ENCODE measurements at regions not wholly inside any gene's neighbourhood (a gene's known extent, or its start where the extent isn't known, plus 50 kb on each side); places are given as distances from the start of the nearest gene placed in this dataset.
"Not testable (repeated sequence)": the region's sequence is repeated elsewhere in the genome, so short reads cannot be mapped to it uniquely, and the experiment has no call there.

DNA sequence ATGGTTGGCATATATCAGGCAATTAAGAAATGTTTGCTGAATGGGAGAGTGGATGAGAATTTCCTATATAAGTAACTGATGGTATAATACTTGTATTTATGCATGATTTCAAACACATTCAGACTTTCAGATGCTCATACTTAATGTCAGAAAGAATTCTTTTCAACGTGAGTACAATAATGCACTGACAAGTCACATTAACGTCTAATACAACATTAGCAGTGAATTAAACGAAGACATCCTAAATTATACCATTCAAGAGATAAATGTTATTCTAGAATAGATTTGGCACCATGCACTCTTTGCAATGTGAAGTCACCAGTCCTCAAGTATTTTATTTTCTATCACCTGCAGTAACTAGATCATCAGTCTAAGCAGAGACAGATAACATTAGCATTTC is 712.9 kb downstream of the TLE1 start:
- Histone ChIP-seq H4K20me1 (ENCODE audit: insufficient read depth, low read length) (no peaks in the 10 kb centered on the region), H3K4me1 (ENCODE audit: low read length) (no peaks in the 10 kb centered on the region), H3K9me3 (replicated peaks; ENCODE audit: insufficient read depth, low read length) (no peaks in the 10 kb centered on the region; the same call in 1 of the 2 replicates), H3K4me3 (ENCODE audit: low read length) (no peak overlapping the region), H3K79me2 (ENCODE audit: low read length) (no peaks in the 10 kb centered on the region), H3K9me2 (replicated peaks; ENCODE audit: insufficient read depth, low read length) (no peaks in the 10 kb centered on the region), H3K9ac (ENCODE audit: low read length) (no peak overlapping the region), H3K27me3 (replicated peaks; ENCODE audit: insufficient read depth, low read length) (no peaks in the 10 kb centered on the region), H2AFZ (ENCODE audit: low read length) (no peak overlapping the region), H3K36me3 (replicated peaks; ENCODE audit: insufficient read depth, low read length) (no peaks in the 10 kb centered on the region), H3K4me2 (ENCODE audit: low read depth, low read length) (no peak overlapping the region), H3K27ac (ENCODE audit: low read length) (no peak overlapping the region), H3F3A (ENCODE audit: insufficient read depth, low read length) (no peaks in the 10 kb centered on the region)
- TF ChIP-seq, protein P1, sequence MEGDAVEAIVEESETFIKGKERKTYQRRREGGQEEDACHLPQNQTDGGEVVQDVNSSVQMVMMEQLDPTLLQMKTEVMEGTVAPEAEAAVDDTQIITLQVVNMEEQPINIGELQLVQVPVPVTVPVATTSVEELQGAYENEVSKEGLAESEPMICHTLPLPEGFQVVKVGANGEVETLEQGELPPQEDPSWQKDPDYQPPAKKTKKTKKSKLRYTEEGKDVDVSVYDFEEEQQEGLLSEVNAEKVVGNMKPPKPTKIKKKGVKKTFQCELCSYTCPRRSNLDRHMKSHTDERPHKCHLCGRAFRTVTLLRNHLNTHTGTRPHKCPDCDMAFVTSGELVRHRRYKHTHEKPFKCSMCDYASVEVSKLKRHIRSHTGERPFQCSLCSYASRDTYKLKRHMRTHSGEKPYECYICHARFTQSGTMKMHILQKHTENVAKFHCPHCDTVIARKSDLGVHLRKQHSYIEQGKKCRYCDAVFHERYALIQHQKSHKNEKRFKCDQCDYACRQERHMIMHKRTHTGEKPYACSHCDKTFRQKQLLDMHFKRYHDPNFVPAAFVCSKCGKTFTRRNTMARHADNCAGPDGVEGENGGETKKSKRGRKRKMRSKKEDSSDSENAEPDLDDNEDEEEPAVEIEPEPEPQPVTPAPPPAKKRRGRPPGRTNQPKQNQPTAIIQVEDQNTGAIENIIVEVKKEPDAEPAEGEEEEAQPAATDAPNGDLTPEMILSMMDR (IDR thresholded peaks at IDR 0.05; ENCODE audit: low read length): no peak
- TF ChIP-seq EZH2 (optimal IDR thresholded peaks at IDR 0.05; ENCODE audit: low read depth, low read length) (no peak), EZH2phosphoT487 (IDR thresholded peaks at IDR 0.05; ENCODE audit: low read length) (no peak)
- DNase-seq: no peak

DNA sequence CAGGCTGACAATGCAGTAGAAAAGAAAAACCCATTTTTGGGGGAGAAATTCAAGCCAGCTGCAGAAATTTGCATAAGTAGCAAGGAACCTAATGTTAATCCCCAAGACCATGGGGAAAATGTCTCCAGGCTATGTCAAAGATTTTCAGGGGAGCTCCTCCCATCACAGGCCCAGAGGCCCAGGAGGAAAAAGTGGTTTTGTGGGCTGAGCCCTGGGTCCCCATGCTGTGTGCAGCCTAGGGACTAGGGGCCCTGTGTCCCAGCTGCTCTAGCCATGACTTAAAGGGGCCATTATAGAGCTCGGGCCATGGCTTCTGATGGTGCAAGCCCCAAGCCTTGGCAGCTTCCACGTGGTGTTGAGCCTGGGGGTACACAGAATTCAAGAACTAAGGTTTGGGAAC is 719.0 kb downstream of the TLE1 start:
- not testable (repeated sequence) for DNase-seq; H3K4me3 ChIP-seq (ENCODE audit: low read length); H3K9me2 ChIP-seq (replicated peaks; ENCODE audit: insufficient read depth, low read length); H4K20me1 ChIP-seq (ENCODE audit: insufficient read depth, low read length); H3K4me1 ChIP-seq (ENCODE audit: low read length); H2AFZ ChIP-seq (ENCODE audit: low read length); H3K36me3 ChIP-seq (replicated peaks; ENCODE audit: insufficient read depth, low read length); H3K9me3 ChIP-seq (replicated peaks; ENCODE audit: insufficient read depth, low read length); H3K9ac ChIP-seq (ENCODE audit: low read length); H3K27me3 ChIP-seq (replicated peaks; ENCODE audit: insufficient read depth, low read length); H3K27ac ChIP-seq (ENCODE audit: low read length); H3K4me2 ChIP-seq (ENCODE audit: low read depth, low read length); H3K79me2 ChIP-seq (ENCODE audit: low read length); H3F3A ChIP-seq (ENCODE audit: insufficient read depth, low read length)

DNA sequence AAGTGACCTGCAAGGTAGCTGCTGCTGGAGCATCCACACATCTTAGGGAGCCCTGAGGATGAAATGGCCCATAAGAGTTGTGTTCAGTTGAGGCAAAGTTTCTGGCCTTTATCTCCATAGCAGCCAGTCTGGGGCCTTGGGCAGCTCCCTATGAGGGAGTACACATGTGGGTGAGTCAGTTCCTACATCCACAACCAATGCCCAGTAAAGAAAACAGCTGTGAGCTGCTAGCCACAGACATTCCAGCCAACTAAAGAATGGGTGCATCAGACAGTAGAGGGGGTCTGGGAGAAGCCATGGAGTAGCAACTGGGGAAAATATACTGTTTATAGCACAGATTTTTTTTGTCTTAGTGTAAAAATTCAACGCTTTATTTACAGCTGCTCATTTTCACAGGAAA is 720.7 kb downstream of the TLE1 start:
- H3K9ac ChIP-seq (ENCODE audit: low read length): no peak overlapping the region
- no peaks in the 10 kb centered on the region for H3K27me3 ChIP-seq (replicated peaks; ENCODE audit: insufficient read depth, low read length)
- no peak overlapping the region for H2AFZ ChIP-seq (ENCODE audit: low read length)
- H3K4me3 ChIP-seq (ENCODE audit: low read length): no peak overlapping the region
- no peak overlapping the region for H3K27ac ChIP-seq (ENCODE audit: low read length)
- H3K79me2 ChIP-seq (ENCODE audit: low read length): no peaks in the 10 kb centered on the region
- no peaks in the 10 kb centered on the region for H4K20me1 ChIP-seq (ENCODE audit: insufficient read depth, low read length)
- no peaks in the 10 kb centered on the region for H3K9me3 ChIP-seq (replicated peaks; ENCODE audit: insufficient read depth, low read length)
- DNase-seq: no peak
- no peaks in the 10 kb centered on the region for H3K4me1 ChIP-seq (ENCODE audit: low read length)
- TF ChIP-seq, protein P1 (IDR thresholded peaks at IDR 0.05; ENCODE audit: low read length): no peak
- TF ChIP-seq EZH2phosphoT487 (IDR thresholded peaks at IDR 0.05; ENCODE audit: low read length): no peak
- H3K4me2 ChIP-seq (ENCODE audit: low read depth, low read length): no peak overlapping the region
- H3K9me2 ChIP-seq (replicated peaks; ENCODE audit: insufficient read depth, low read length): no peaks in the 10 kb centered on the region
- H3K36me3 ChIP-seq (replicated peaks; ENCODE audit: insufficient read depth, low read length): no peaks in the 10 kb centered on the region
- no peaks in the 10 kb centered on the region for H3F3A ChIP-seq (ENCODE audit: insufficient read depth, low read length)

GRCh38 chr9:80964914-80965313 is 724.4 kb downstream of the TLE1 start:
- no peak overlapping the region for H3K27ac ChIP-seq (ENCODE audit: low read length)
- no peaks in the 10 kb centered on the region for H3K4me1 ChIP-seq (ENCODE audit: low read length)
- H3K9me3 ChIP-seq (replicated peaks; ENCODE audit: insufficient read depth, low read length): no peaks in the 10 kb centered on the region
- H3K4me3 ChIP-seq (ENCODE audit: low read length): no peak overlapping the region
- H3F3A ChIP-seq (ENCODE audit: insufficient read depth, low read length): no peaks in the 10 kb centered on the region
- H3K36me3 ChIP-seq (replicated peaks; ENCODE audit: insufficient read depth, low read length): no peaks in the 10 kb centered on the region
- H3K9ac ChIP-seq (ENCODE audit: low read length): no peak overlapping the region
- no peak for DNase-seq
- no peaks in the 10 kb centered on the region for H4K20me1 ChIP-seq (ENCODE audit: insufficient read depth, low read length)
- H3K79me2 ChIP-seq (ENCODE audit: low read length): no peaks in the 10 kb centered on the region
- no peaks in the 10 kb centered on the region for H3K9me2 ChIP-seq (replicated peaks; ENCODE audit: insufficient read depth, low read length)
- H3K4me2 ChIP-seq (ENCODE audit: low read depth, low read length): no peak overlapping the region
- no peak overlapping the region for H2AFZ ChIP-seq (ENCODE audit: low read length)
- no peaks in the 10 kb centered on the region for H3K27me3 ChIP-seq (replicated peaks; ENCODE audit: insufficient read depth, low read length)
- TF ChIP-seq, protein P1 (IDR thresholded peaks at IDR 0.05; ENCODE audit: low read length): no peak
- TF ChIP-seq EZH2phosphoT487 (IDR thresholded peaks at IDR 0.05; ENCODE audit: low read length) (no peak), EZH2 (optimal IDR thresholded peaks at IDR 0.05; ENCODE audit: low read depth, low read length) (no peak)
